ENCODE measurements at regions not wholly inside any gene's neighbourhood (a gene's known extent, or its start where the extent isn't known, plus 50 kb on each side); places are given as distances from the start of the nearest gene placed in this dataset.

DNA sequence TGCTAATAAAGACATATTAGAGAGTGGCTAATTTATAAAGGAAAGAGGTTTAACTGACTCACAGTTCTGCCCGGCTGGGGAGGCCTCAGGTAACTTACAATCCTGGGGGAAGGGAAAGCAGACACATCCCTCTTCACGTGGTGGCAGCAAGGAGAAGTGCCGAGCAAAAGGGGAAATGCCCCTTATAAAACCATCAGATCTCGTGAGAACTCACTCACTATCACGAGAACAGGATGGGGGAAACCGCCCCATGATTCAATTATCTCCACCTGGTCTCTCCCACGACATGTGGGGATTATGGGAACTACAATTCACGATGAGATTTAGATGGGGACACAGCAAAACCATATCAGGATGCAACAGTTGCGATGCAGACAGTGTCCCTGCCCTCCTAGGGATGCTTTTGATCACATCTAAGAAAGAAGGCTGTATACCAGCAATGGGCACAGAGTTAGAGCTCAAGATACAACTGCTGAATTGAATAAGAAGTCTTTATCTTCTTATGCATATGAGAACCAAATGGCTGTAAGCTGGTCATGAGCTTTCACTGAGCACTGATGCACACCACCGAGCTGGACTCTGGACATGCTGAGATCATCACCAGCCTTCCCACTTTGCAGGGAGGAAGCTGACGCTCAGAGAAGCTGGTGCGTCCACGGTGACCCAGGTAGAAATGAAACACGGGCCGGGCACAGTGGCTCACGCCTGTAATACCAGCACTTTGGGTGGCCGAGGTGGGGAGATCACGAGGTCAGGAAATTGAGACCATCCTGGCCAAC lies 255.2 kb downstream of the MN1 start:
- DNase-seq (ENCODE audit: low read depth) = no peak
- no peak overlapping the region for H3K4me3 ChIP-seq (ENCODE audit: low read depth, low read length)
- TF ChIP-seq CTCF (IDR thresholded peaks at IDR 0.05; ENCODE audit: insufficient read depth, low read depth, low read length) = no peak

DNA sequence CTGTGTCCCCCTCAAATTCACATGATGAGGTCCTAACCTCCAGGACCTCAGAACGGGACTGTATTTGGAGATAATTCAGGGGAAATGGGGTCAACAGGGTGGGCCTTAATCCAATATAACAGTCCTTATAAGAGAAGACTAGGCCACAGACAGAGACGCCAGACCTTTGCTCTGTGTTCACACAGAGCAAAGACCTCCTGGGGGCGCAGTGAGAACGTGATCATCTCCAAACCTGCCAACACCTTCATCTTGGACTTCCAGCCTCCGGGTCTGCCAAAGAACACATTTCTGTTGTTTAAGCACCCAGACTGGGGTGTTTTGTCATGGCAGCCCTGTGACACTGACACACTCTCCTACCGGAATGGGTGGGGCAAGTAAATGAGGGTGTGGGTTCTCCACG lies 250.2 kb downstream of the MN1 start:
- DNase-seq (ENCODE audit: low read depth) = no peak
- TF ChIP-seq CTCF (IDR thresholded peaks at IDR 0.05; ENCODE audit: insufficient read depth, low read depth, low read length) = no peak
- no peak overlapping the region for H3K4me3 ChIP-seq (ENCODE audit: low read depth, low read length)

- H3K4me3 ChIP-seq (ENCODE audit: low read depth, low read length) = no peak overlapping the region
- no peak for TF ChIP-seq CTCF (IDR thresholded peaks at IDR 0.05; ENCODE audit: insufficient read depth, low read depth, low read length)
- no peak for DNase-seq (ENCODE audit: low read depth)
Observed at GRCh38 chr22:27552176-27552575, 249.4 kb downstream of the MN1 start.

- TF ChIP-seq CTCF (IDR thresholded peaks at IDR 0.05; ENCODE audit: insufficient read depth, low read depth, low read length) = no peak
- no peak overlapping the region for H3K4me3 ChIP-seq (ENCODE audit: low read depth, low read length)
- DNase-seq (ENCODE audit: low read depth) = no peak
Observed at GRCh38 chr22:27552863-27553262, 248.7 kb downstream of the MN1 start.

- DNase-seq (ENCODE audit: low read depth) = peak; percentile 72
- no peak overlapping the region for H3K4me3 ChIP-seq (ENCODE audit: low read depth, low read length)
- TF ChIP-seq CTCF (IDR thresholded peaks at IDR 0.05; ENCODE audit: insufficient read depth, low read depth, low read length) = no peak
Observed at GRCh38 chr22:27554106-27554811, 247.3 kb downstream of the MN1 start.

DNA sequence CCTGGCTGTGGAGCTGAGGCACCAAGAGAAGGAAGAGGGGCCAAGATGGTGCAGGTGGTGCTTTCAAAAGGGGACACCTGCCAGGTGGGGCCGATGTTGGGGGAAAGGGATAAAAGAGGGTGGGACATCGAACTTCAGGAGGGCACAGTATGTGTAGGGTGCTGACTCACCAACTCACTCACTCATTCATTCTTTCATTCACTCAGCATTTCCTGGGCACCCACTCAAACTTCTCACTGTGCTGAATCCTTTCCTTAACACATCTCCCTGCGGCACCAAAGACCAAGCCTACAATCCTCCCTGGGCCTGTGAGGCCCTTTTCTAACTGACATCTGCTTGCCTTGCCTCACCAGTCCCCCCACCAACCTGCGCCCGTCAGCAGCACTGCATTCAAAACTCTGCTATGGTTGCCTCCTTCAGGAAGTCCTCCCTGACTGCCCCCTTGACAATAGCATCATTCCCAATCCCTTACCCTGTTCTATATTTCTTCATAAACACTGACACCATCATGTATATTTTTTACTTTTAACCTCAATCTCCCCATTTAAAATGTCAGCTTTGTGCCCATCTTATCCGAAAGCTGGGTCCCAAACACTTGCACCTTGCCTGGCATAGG lies 246.6 kb downstream of the MN1 start:
- DNase-seq (ENCODE audit: low read depth) = no peak
- H3K4me3 ChIP-seq (ENCODE audit: low read depth, low read length) = no peak overlapping the region
- TF ChIP-seq CTCF (IDR thresholded peaks at IDR 0.05; ENCODE audit: insufficient read depth, low read depth, low read length) = no peak

Measured in fibroblast of villous mesenchyme (primary cell).